ENCODE measurements at regions not wholly inside any gene's neighbourhood (a gene's known extent, or its start where the extent isn't known, plus 50 kb on each side); places are given as distances from the start of the nearest gene placed in this dataset.
A peak's percentile ranks its signal among the peaks of the same experiment; 100 is the strongest.

DNA sequence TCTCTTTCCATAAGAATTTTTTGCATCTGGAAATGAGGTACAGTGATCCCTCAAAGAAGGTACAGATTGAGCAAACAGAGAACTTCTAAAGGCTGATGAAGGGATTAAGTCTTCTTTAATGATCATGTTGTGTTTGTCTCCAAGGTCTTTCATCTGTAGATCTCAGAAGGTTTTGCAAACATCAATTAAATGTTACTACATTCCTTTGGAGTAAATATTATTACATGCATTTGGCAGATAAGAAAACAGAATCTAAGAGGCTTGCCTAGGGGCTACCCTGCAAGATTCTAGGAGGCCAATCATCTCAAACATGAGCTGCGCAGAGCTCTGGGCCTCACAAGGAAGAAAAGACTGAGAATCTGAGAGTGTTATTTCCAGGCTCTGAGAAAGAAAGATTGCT is 70.9 kb upstream of the LPP start:
- TF ChIP-seq MYC (IDR thresholded peaks at IDR 0.05; ENCODE audit: low read depth, low read length), result no peak
- TF ChIP-seq, protein P1, sequence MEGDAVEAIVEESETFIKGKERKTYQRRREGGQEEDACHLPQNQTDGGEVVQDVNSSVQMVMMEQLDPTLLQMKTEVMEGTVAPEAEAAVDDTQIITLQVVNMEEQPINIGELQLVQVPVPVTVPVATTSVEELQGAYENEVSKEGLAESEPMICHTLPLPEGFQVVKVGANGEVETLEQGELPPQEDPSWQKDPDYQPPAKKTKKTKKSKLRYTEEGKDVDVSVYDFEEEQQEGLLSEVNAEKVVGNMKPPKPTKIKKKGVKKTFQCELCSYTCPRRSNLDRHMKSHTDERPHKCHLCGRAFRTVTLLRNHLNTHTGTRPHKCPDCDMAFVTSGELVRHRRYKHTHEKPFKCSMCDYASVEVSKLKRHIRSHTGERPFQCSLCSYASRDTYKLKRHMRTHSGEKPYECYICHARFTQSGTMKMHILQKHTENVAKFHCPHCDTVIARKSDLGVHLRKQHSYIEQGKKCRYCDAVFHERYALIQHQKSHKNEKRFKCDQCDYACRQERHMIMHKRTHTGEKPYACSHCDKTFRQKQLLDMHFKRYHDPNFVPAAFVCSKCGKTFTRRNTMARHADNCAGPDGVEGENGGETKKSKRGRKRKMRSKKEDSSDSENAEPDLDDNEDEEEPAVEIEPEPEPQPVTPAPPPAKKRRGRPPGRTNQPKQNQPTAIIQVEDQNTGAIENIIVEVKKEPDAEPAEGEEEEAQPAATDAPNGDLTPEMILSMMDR (IDR thresholded peaks at IDR 0.05; ENCODE audit: low read depth, low read length), result no peak
- TF ChIP-seq POLR2A (IDR thresholded peaks at IDR 0.05; ENCODE audit: extremely low read depth, insufficient read length), result no peak
- H3K4me3 ChIP-seq (ENCODE audit: low read depth, low read length), result no peak overlapping the region
- DNase-seq (ENCODE audit: low read depth), result no peak

DNA sequence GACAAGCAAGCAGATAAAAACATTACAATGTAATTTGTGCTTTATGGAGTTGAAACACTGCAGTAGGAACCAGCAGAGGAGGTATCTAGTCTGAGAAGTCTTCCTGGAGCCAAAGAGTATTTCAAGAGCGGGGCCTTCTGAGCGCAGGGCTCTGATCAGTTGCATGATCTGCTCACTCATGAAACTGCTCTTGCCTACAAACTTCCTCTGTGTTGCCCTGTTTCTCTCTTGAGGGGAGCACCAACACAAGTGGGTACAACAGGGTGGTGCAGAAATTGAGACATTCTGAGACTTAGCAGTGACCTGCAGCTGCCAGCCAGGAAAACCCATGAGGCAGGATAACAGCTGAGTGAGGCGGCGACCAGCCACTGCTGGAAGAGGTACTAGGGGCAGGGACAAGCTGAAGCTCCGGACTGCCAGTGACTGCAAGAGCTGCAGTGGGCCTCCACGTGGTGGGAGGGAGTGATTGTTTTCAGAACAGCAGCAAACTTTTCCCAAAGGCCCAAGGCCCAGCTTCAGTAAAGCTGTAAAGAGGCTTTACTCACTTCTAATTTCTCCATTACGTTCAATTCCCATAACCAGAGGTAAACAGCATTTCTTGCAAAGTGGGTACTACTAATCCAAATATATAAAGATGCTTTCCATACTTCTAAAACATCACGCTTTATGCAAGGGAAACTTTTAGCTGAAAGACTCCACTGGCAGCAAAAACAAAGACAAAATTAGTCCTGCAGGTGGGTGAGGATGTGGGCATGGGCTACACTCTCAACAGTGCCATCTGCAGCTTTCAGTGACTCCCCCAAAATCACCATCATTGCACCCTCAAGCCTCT is 69.0 kb upstream of the LPP start:
- DNase-seq (ENCODE audit: low read depth), result no peak
- no peak for TF ChIP-seq POLR2A (IDR thresholded peaks at IDR 0.05; ENCODE audit: extremely low read depth, insufficient read length)
- no peak for TF ChIP-seq MYC (IDR thresholded peaks at IDR 0.05; ENCODE audit: low read depth, low read length)
- H3K4me3 ChIP-seq (ENCODE audit: low read depth, low read length), result no peak overlapping the region

DNA sequence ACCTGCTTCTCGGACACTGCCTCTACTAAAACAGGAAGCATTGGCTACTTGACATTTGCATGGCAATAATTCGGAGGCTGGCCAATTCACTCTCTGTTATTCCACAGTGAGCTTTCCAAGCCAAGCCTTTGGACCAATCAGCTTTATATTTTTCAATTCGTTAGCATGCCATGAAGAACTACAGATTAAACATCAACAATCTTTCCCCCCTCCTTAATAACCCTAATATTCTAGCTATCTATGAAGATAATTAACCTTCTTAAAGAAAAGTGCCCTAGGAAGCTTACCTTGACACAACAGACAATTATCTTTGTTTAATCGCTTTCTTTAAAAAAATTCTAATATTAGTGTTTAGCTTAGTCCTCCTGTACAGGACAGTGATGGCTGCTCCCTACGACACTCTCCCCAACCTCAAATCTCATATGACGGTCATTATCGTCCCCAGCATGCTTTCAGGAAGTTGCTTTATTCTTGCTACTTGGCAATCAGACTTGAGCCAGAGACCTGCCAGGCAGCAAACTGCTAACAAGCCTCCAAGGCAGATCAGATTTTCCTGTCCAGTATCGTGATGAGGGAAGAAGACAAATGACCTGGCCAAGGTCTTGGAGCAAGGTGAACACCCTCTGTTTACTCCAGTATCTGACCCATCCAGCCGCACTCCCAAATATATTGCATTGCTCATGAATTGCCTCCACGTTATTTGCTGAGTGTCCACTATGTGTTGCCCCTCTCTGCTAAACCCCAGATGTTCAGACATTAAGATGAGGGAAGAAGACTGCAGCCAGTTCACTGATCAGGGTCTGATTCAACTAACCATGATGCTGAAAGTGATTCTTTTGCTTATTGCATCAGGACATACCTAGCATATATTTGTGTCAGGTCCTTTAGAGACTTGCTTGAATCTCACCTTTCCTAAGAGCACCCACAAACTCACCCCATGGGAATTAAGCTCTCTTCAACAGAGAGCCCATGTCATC is 68.1 kb upstream of the LPP start:
- TF ChIP-seq MYC (IDR thresholded peaks at IDR 0.05; ENCODE audit: low read depth, low read length), result no peak
- TF ChIP-seq, protein P1 (IDR thresholded peaks at IDR 0.05; ENCODE audit: low read depth, low read length), result no peak
- no peak for TF ChIP-seq POLR2A (IDR thresholded peaks at IDR 0.05; ENCODE audit: extremely low read depth, insufficient read length)
- TF ChIP-seq, protein P2, sequence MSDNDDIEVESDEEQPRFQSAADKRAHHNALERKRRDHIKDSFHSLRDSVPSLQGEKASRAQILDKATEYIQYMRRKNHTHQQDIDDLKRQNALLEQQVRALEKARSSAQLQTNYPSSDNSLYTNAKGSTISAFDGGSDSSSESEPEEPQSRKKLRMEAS (IDR thresholded peaks at IDR 0.05; ENCODE audit: low read depth, low read length), result no peak
- DNase-seq (ENCODE audit: low read depth), result no peak
- H3K4me3 ChIP-seq (ENCODE audit: low read depth, low read length), result no peak overlapping the region

DNA sequence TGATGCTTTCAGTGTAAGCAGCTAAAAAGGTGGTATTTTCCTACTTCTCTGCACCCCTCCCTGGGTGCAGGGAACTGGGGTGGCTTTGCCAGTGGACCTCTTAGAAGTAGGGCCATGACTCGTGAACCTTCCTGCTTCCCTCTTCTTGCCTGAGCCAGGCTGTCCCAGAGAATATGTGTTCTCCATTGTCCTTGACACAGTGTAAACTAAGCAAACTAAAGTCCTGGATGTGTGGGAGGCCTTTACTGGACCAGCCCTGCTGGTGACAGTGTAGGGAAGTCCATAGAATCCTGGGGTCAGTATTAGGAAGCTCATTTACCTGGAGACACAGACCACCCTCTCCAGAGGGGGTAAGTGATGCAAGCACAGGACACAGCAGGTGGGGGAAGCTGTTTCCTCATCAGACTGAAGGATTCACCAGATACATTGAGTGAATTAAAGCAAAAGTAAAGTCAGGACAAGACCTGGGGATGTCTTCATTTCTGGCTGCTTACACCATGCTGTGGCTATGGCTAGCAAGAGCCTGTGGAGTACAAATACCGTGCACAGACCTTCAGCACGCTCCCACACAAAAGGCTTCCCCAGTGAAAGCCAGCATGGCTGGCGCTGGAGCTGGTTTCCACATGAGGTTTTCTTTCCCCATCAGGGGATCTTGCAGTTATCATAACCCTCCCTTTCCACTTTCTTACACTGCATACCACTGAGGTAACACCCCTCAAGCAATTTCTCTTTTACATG is 64.8 kb upstream of the LPP start:
- TF ChIP-seq, protein P2 (IDR thresholded peaks at IDR 0.05; ENCODE audit: low read depth, low read length), result no peak
- TF ChIP-seq MYC (IDR thresholded peaks at IDR 0.05; ENCODE audit: low read depth, low read length), result no peak
- no peak for TF ChIP-seq POLR2A (IDR thresholded peaks at IDR 0.05; ENCODE audit: extremely low read depth, insufficient read length)
- TF ChIP-seq, protein P1 (IDR thresholded peaks at IDR 0.05; ENCODE audit: low read depth, low read length), result no peak
- no peak overlapping the region for H3K4me3 ChIP-seq (ENCODE audit: low read depth, low read length)
- DNase-seq (ENCODE audit: low read depth), result peak; percentile 7

DNA sequence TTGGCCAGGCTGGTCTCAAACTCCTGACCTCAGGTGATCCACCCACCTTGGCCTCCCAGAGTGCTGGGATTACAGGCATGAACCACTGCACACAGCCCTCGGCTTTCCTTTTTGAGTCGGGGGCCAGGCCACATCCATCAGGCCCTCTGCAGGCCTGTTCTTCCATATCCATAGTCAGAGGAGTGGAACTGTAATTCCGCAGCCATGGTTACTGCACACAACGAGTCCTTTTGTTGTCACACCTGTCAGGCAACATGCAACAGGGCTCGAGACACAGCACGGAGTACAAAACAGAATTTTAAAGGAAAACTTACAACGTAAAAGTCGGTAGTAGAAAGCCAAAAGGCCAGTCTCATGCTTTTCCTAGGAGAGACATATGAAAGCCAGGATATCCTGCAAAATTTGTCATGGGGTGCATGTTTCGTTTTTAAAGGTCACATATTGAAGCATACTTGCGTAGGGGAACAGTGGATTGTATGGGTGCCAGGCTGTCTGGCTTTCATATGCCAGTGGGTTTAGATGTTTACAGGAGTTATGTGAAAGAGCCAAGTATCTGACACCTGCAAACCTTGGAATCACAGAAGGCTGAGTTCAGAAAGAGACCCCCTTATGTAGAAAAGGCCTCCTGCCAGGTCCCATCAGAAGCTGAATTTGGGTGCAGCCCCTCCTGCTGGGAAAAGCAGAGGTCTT is 63.2 kb upstream of the LPP start:
- DNase-seq (ENCODE audit: low read depth), result no peak
- H3K4me3 ChIP-seq (ENCODE audit: low read depth, low read length), result no peak overlapping the region
- no peak for TF ChIP-seq MYC (IDR thresholded peaks at IDR 0.05; ENCODE audit: low read depth, low read length)
- no peak for TF ChIP-seq POLR2A (IDR thresholded peaks at IDR 0.05; ENCODE audit: extremely low read depth, insufficient read length)
- TF ChIP-seq, protein P1 (IDR thresholded peaks at IDR 0.05; ENCODE audit: low read depth, low read length), result no peak
- TF ChIP-seq, protein P2 (IDR thresholded peaks at IDR 0.05; ENCODE audit: low read depth, low read length), result no peak
